Ramos (cell line): ENCODE measurements at regions not wholly inside any gene's neighbourhood (a gene's known extent, or its start where the extent isn't known, plus 50 kb on each side); places are given as distances from the start of the nearest gene placed in this dataset.

ENCODE experiments used
- in situ Hi-C: fragments of 300-500 bp; cut with MboI; formaldehyde crosslinking; loops from one replicate; pipeline ENCODE4 v1.14.3; 2022; ENCODE audit warnings: low sequenced_read_pairs; ENCODE audit not compliant: unreplicated experiment

- in situ Hi-C loops = no loop called here
These were observed 727.9 kb upstream of the CDH2 start for GRCh38 chr18:28904789-28905364.

GRCh38 chr18:28903306-28903705, 726.4 kb upstream of the CDH2 start:
- in situ Hi-C loops = no loop called here

GRCh38 chr18:28890791-28891190, 713.9 kb upstream of the CDH2 start:
- in situ Hi-C loops = no loop called here

- in situ Hi-C loops = no loop called here
These were observed 707.4 kb upstream of the CDH2 start for GRCh38 chr18:28884304-28884703.

GRCh38 chr18:28880856-28881255, 703.9 kb upstream of the CDH2 start:
- in situ Hi-C loops = no loop called here

GRCh38 chr18:28875059-28875458, 698.1 kb upstream of the CDH2 start:
- in situ Hi-C loops = no loop called here

GRCh38 chr18:28863396-28863795, 686.5 kb upstream of the CDH2 start:
- in situ Hi-C loops = no loop called here

- in situ Hi-C loops = no loop called here
These were observed 681.3 kb upstream of the CDH2 start for GRCh38 chr18:28858248-28858647.

GRCh38 chr18:28855989-28856388, 679.1 kb upstream of the CDH2 start:
- in situ Hi-C loops = no loop called here

- in situ Hi-C loops = no loop called here
These were observed 678.6 kb upstream of the CDH2 start for GRCh38 chr18:28855524-28855923.

GRCh38 chr18:28854964-28855363, 678.0 kb upstream of the CDH2 start:
- in situ Hi-C loops = no loop called here

- in situ Hi-C loops = no loop called here
These were observed 670.0 kb upstream of the CDH2 start for GRCh38 chr18:28846958-28847357.

- in situ Hi-C loops = no loop called here
These were observed 660.2 kb upstream of the CDH2 start for GRCh38 chr18:28837100-28837499.

- in situ Hi-C loops = no loop called here
These were observed 658.0 kb upstream of the CDH2 start for GRCh38 chr18:28834889-28835288.

GRCh38 chr18:28831908-28832307, 655.0 kb upstream of the CDH2 start:
- in situ Hi-C loops = no loop called here

- in situ Hi-C loops = no loop called here
These were observed 654.5 kb upstream of the CDH2 start for GRCh38 chr18:28831476-28831875.

- in situ Hi-C loops = no loop called here
These were observed 649.2 kb upstream of the CDH2 start for GRCh38 chr18:28826107-28826506.

GRCh38 chr18:28824183-28824574, 647.2 kb upstream of the CDH2 start:
- in situ Hi-C loops = no loop called here

- in situ Hi-C loops = no loop called here
These were observed 646.7 kb upstream of the CDH2 start for GRCh38 chr18:28823506-28824182.

- in situ Hi-C loops = no loop called here
These were observed 643.4 kb upstream of the CDH2 start for GRCh38 chr18:28820353-28820752.

- in situ Hi-C loops = no loop called here
These were observed 639.2 kb upstream of the CDH2 start for GRCh38 chr18:28816155-28816554.

- in situ Hi-C loops = no loop called here
These were observed 637.4 kb upstream of the CDH2 start for GRCh38 chr18:28814365-28814764.
